DND-41 (cell line): ENCODE measurements at regions not wholly inside any gene's neighbourhood (a gene's known extent, or its start where the extent isn't known, plus 50 kb on each side); places are given as distances from the start of the nearest gene placed in this dataset.

ENCODE experiments used
- EZH2 ChIP-seq: IDR thresholded peaks from 3 replicates; pipeline ENCODE4 v1.6.1; 2012; ENCODE audit warnings: borderline replicate concordance, low read depth, mild to moderate bottlenecking, moderate library complexity, low read length, inconsistent platforms; ENCODE audit not compliant: severe bottlenecking
- TF ChIP-seq, protein P1 (sequence below): IDR thresholded peaks from 2 replicates; pipeline ENCODE4 v1.5.1; 2012; ENCODE audit warnings: borderline replicate concordance, low read length, moderate library complexity, mild to moderate bottlenecking; ENCODE audit not compliant: poor library complexity, severe bottlenecking; ENCODE audit errors: extremely low read depth

DNA sequence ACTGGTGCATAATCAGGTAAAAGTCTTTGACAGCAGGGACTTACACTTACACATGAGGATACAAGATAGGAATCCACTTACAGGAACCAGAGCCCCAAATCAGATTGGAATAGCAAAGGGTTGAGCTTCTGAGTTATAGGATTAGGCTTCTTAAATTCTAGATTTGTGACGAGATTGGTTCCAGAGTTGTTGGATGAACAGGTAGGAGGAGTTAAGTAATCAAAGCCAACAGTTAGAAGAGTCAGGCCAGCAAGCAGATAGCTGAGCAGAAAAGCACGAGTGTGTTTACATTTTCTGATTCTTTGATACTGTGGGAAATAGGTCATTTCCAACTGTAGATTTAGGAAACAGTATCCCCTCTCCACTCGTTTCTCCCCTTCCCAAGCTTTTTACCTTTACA lies 167.0 kb downstream of the MDFIC start:
- TF ChIP-seq, protein P1, sequence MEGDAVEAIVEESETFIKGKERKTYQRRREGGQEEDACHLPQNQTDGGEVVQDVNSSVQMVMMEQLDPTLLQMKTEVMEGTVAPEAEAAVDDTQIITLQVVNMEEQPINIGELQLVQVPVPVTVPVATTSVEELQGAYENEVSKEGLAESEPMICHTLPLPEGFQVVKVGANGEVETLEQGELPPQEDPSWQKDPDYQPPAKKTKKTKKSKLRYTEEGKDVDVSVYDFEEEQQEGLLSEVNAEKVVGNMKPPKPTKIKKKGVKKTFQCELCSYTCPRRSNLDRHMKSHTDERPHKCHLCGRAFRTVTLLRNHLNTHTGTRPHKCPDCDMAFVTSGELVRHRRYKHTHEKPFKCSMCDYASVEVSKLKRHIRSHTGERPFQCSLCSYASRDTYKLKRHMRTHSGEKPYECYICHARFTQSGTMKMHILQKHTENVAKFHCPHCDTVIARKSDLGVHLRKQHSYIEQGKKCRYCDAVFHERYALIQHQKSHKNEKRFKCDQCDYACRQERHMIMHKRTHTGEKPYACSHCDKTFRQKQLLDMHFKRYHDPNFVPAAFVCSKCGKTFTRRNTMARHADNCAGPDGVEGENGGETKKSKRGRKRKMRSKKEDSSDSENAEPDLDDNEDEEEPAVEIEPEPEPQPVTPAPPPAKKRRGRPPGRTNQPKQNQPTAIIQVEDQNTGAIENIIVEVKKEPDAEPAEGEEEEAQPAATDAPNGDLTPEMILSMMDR = no peak
- no peak for TF ChIP-seq EZH2
